ENCODE measurements at regions not wholly inside any gene's neighbourhood (a gene's known extent, or its start where the extent isn't known, plus 50 kb on each side); places are given as distances from the start of the nearest gene placed in this dataset.

DNA sequence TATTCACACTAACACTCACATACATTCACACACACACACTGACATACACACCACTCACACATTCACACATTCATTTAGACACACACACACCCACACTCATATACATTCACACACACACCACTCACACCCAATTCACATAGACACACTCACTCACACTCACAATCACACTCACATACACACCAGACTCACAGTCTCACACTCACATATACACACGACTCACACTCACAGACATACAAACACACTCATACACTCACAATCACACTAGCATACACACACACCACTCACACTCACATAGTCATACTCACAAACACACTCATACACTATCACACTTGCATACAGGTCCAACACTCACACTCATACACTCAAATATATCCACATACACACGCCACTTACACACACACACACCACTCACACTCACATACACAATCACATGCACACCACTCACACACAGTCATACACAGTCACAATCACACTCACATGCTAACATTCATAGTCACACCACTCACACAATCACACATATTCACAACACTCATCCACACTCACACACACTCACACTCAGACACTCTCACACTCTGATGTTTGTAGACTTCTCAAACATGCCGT, 312.6 kb downstream of the SFMBT2 start:
- TF ChIP-seq, protein P1, sequence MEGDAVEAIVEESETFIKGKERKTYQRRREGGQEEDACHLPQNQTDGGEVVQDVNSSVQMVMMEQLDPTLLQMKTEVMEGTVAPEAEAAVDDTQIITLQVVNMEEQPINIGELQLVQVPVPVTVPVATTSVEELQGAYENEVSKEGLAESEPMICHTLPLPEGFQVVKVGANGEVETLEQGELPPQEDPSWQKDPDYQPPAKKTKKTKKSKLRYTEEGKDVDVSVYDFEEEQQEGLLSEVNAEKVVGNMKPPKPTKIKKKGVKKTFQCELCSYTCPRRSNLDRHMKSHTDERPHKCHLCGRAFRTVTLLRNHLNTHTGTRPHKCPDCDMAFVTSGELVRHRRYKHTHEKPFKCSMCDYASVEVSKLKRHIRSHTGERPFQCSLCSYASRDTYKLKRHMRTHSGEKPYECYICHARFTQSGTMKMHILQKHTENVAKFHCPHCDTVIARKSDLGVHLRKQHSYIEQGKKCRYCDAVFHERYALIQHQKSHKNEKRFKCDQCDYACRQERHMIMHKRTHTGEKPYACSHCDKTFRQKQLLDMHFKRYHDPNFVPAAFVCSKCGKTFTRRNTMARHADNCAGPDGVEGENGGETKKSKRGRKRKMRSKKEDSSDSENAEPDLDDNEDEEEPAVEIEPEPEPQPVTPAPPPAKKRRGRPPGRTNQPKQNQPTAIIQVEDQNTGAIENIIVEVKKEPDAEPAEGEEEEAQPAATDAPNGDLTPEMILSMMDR (IDR thresholded peaks at IDR 0.05; ENCODE audit: poor library complexity), result no peak
- TF ChIP-seq EZH2 (IDR thresholded peaks at IDR 0.05; ENCODE audit: borderline replicate concordance), result no peak
